ENCODE measurements at regions not wholly inside any gene's neighbourhood (a gene's known extent, or its start where the extent isn't known, plus 50 kb on each side); places are given as distances from the start of the nearest gene placed in this dataset.

DNA sequence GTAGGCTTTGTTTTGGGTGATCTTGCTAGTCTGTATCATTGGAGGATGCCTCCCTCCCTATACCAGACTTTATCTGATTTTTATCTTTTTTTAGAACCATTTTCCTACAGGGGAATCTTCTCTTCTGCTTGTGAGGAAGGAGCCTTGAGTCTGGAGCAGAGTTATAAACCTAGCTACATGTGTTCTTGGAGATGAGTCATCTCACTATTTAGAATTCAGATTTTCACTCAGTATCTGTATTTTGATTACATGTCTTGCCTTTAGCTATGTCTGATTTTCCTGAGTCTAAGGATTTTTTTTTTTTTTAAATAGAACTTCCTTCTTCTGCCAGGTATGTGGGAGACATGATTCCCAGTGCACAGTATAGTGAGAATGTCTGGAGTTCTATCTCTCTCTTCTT is 211.6 kb upstream of the MBL2 start:
- Histone ChIP-seq H3K4me1 (ENCODE audit: control insufficient read depth, extremely low read depth, insufficient read depth, low read length) (no peaks in the 10 kb centered on the region), H3K27me3 (ENCODE audit: control insufficient read depth, extremely low read depth, insufficient read depth, low read length) (no peaks in the 10 kb centered on the region), H4K20me1 (ENCODE audit: control insufficient read depth, extremely low read depth, insufficient read depth, low read length) (no peaks in the 10 kb centered on the region), H3K79me2 (ENCODE audit: control insufficient read depth, insufficient read depth, low read length) (no peaks in the 10 kb centered on the region), H2AFZ (ENCODE audit: control insufficient read depth, low read length) (peak overlapping the region; percentile 39), H3K27ac (ENCODE audit: control insufficient read depth, insufficient read depth, low read length) (no peak overlapping the region), H3K9me1 (ENCODE audit: control insufficient read depth, extremely low read depth, insufficient read depth, low read length) (no peaks in the 10 kb centered on the region), H3K4me2 (ENCODE audit: control insufficient read depth, extremely low read depth, insufficient read depth, low read depth, low read length) (no peak overlapping the region), H3K9me3 (ENCODE audit: control insufficient read depth, low read depth, low read length) (no peaks in the 10 kb centered on the region), H3K36me3 (ENCODE audit: control insufficient read depth in 2 of 2, extremely low read depth in 1 of 2, insufficient read depth in 2 of 2, low read length in 2 of 2) (no peaks in the 10 kb centered on the region), H3K9ac (ENCODE audit: control insufficient read depth, extremely low read depth, insufficient read depth, low read length) (no peak overlapping the region), H3K4me3 (ENCODE audit: control insufficient read depth in 2 of 3, extremely low read depth in 1 of 3, insufficient read depth in 2 of 3, low read depth in 1 of 3, low read length in 3 of 3) (no peak overlapping the region)
- dilution Hi-C loops (cut with MboI; ENCODE audit: extremely low pct_ligation_motif_present, low sequenced_read_pairs): no loop called here
- FAIRE-seq (no peak), DNase-seq (ENCODE audit: low read depth, low spot score) (no peak)
- no peak for TF ChIP-seq EZH2 (IDR thresholded peaks at IDR 0.05; ENCODE audit: low read length)
- TF ChIP-seq, protein P1, sequence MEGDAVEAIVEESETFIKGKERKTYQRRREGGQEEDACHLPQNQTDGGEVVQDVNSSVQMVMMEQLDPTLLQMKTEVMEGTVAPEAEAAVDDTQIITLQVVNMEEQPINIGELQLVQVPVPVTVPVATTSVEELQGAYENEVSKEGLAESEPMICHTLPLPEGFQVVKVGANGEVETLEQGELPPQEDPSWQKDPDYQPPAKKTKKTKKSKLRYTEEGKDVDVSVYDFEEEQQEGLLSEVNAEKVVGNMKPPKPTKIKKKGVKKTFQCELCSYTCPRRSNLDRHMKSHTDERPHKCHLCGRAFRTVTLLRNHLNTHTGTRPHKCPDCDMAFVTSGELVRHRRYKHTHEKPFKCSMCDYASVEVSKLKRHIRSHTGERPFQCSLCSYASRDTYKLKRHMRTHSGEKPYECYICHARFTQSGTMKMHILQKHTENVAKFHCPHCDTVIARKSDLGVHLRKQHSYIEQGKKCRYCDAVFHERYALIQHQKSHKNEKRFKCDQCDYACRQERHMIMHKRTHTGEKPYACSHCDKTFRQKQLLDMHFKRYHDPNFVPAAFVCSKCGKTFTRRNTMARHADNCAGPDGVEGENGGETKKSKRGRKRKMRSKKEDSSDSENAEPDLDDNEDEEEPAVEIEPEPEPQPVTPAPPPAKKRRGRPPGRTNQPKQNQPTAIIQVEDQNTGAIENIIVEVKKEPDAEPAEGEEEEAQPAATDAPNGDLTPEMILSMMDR (optimal IDR thresholded peaks at IDR 0.05 in 1 of 3, IDR thresholded peaks at IDR 0.05 in 1 of 3, conservative IDR thresholded peaks at IDR 0.05 in 1 of 3; ENCODE audit: extremely low read depth in 1 of 3, insufficient read depth in 2 of 3, low read length in 3 of 3): no peak

DNA sequence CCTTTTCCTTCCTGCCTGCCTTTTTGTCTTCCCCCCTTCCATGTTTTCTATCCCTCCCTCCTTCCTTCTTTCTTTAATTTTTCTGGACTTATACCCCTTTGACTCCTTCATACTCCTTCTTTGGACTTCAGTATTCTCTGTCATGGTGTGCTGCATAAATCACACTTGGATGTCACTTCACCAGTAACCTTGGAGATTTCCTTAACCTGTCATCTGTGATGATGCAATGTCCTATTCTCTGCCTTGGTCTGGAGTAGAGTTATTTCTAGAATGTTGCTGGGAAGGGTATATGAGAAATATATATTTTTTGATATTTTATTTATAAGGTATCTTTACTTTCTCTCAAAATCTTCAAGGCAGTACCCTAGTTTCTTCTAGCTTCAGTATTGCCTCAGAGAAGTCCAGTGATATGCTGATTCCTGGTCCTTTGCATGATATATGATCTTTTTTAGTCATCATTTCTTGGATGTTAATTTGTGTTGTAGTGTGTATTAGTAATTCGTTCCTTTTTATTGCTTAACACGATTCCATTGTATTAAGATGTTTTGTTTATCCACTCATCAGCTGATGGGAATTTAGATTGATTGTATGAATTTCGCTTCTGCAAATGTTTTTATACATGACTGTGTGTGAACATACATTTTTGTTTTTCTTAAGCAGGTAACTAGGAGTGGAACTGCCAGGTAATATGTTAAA is 206.9 kb upstream of the MBL2 start:
- DNase-seq (ENCODE audit: low read depth, low spot score): no peak
- Histone ChIP-seq H3K36me3 (ENCODE audit: control insufficient read depth in 2 of 2, extremely low read depth in 1 of 2, insufficient read depth in 2 of 2, low read length in 2 of 2) (no peaks in the 10 kb centered on the region), H3K9ac (ENCODE audit: control insufficient read depth, extremely low read depth, insufficient read depth, low read length) (no peak overlapping the region), H3K4me1 (ENCODE audit: control insufficient read depth, extremely low read depth, insufficient read depth, low read length) (no peaks in the 10 kb centered on the region), H3K4me3 (ENCODE audit: control insufficient read depth in 2 of 3, extremely low read depth in 1 of 3, insufficient read depth in 2 of 3, low read depth in 1 of 3, low read length in 3 of 3) (no peak overlapping the region), H3K27me3 (ENCODE audit: control insufficient read depth, extremely low read depth, insufficient read depth, low read length) (no peaks in the 10 kb centered on the region), H3K79me2 (ENCODE audit: control insufficient read depth, insufficient read depth, low read length) (no peaks in the 10 kb centered on the region), H3K4me2 (ENCODE audit: control insufficient read depth, extremely low read depth, insufficient read depth, low read depth, low read length) (no peak overlapping the region), H4K20me1 (ENCODE audit: control insufficient read depth, extremely low read depth, insufficient read depth, low read length) (no peaks in the 10 kb centered on the region), H3K9me3 (ENCODE audit: control insufficient read depth, low read depth, low read length) (no peaks in the 10 kb centered on the region), H2AFZ (ENCODE audit: control insufficient read depth, low read length) (no peak overlapping the region), H3K27ac (ENCODE audit: control insufficient read depth, insufficient read depth, low read length) (no peak overlapping the region), H3K9me1 (ENCODE audit: control insufficient read depth, extremely low read depth, insufficient read depth, low read length) (no peaks in the 10 kb centered on the region)
- FAIRE-seq: no peak
- dilution Hi-C loops (cut with MboI; ENCODE audit: extremely low pct_ligation_motif_present, low sequenced_read_pairs): no loop called here
- TF ChIP-seq, protein P1 (optimal IDR thresholded peaks at IDR 0.05 in 1 of 3, IDR thresholded peaks at IDR 0.05 in 1 of 3, conservative IDR thresholded peaks at IDR 0.05 in 1 of 3; ENCODE audit: extremely low read depth in 1 of 3, insufficient read depth in 2 of 3, low read length in 3 of 3): no peak
- no peak for TF ChIP-seq EZH2 (IDR thresholded peaks at IDR 0.05; ENCODE audit: low read length)
